Astrocyte (in vitro differentiated cells and primary cell): ENCODE measurements at regions not wholly inside any gene's neighbourhood (a gene's known extent, or its start where the extent isn't known, plus 50 kb on each side); places are given as distances from the start of the nearest gene placed in this dataset.

Experiments
- DNase-seq: peaks from one replicate; pipeline ENCODE4 v3.0.0-alpha.2; 2010; ENCODE audit warnings: low read depth
- FAIRE-seq: peaks from 2 replicates; lab custom pipeline; 2011; peaks lifted over from hg19 to GRCh38; lab: Jason Lieb, UNC
- H2AFZ ChIP-seq: 2 replicates; pipeline ENCODE4 v1.6.0; 2012; ENCODE audit warnings: low read depth, low read length, inconsistent platforms
- H3K27ac ChIP-seq: 2 replicates; pipeline ENCODE4 v1.5.1; 2011; ENCODE audit warnings: low read depth, low read length, inconsistent platforms
- H3K27me3 ChIP-seq: 2 replicates; pipeline ENCODE4 v1.6.0; 2011; ENCODE audit warnings: low read length, inconsistent platforms; ENCODE audit not compliant: insufficient read depth
- H3K36me3 ChIP-seq: 2 replicates; pipeline ENCODE4 v1.5.1; 2011; ENCODE audit warnings: low read length, inconsistent platforms; ENCODE audit not compliant: insufficient read depth
- H3K4me1 ChIP-seq: 2 replicates; pipeline ENCODE4 v1.5.1; 2011; ENCODE audit warnings: low read length, inconsistent platforms; ENCODE audit not compliant: insufficient read depth
- H3K4me2 ChIP-seq: 2 replicates; pipeline ENCODE4 v1.6.0; 2012; ENCODE audit warnings: low read length, inconsistent platforms
- H3K4me3 ChIP-seq: 2 replicates; pipeline ENCODE4 v1.5.1; 2011; ENCODE audit warnings: low read depth, mild to moderate bottlenecking, low read length, inconsistent platforms; ENCODE audit not compliant: insufficient read depth
- H3K79me2 ChIP-seq: 2 replicates; pipeline ENCODE4 v1.6.0; 2012; ENCODE audit warnings: mild to moderate bottlenecking, low read length, inconsistent platforms; ENCODE audit not compliant: insufficient read depth
- H3K9ac ChIP-seq: 2 replicates; pipeline ENCODE4 v1.6.0; 2012; ENCODE audit warnings: mild to moderate bottlenecking, low read length, inconsistent platforms
- H3K9me3 ChIP-seq: 2 replicates; pipeline ENCODE4 v1.5.1; 2012; ENCODE audit warnings: low read depth, mild to moderate bottlenecking, low read length, inconsistent platforms; ENCODE audit not compliant: insufficient read depth
- H4K20me1 ChIP-seq: 2 replicates; pipeline ENCODE4 v1.6.0; 2012; ENCODE audit warnings: low read length, inconsistent platforms; ENCODE audit not compliant: insufficient read depth
- H3K27ac Mint-ChIP-seq: one replicate; pipeline ENCODE4 v1.8.0; 2021; ENCODE audit warnings: mild to moderate bottlenecking, mixed read lengths; ENCODE audit not compliant: unreplicated experiment
- H3K27me3 Mint-ChIP-seq: one replicate; pipeline ENCODE4 v1.8.0; 2021; ENCODE audit warnings: low read depth, mixed read lengths; ENCODE audit not compliant: unreplicated experiment
- H3K36me3 Mint-ChIP-seq: one replicate; pipeline ENCODE4 v1.8.0; 2021; ENCODE audit warnings: low read depth, mixed read lengths; ENCODE audit not compliant: unreplicated experiment
- H3K4me1 Mint-ChIP-seq: one replicate; pipeline ENCODE4 v1.8.0; 2021; ENCODE audit warnings: low read depth, mixed read lengths; ENCODE audit not compliant: unreplicated experiment
- H3K4me3 Mint-ChIP-seq: one replicate; pipeline ENCODE4 v1.8.0; 2021; ENCODE audit warnings: mild to moderate bottlenecking, moderate library complexity, mixed read lengths; ENCODE audit not compliant: unreplicated experiment
- H3K9me3 Mint-ChIP-seq: one replicate; pipeline ENCODE4 v1.8.0; 2021; ENCODE audit warnings: mild to moderate bottlenecking, mixed read lengths; ENCODE audit not compliant: unreplicated experiment
- CTCF ChIP-seq: IDR thresholded peaks from 2 replicates; pipeline ENCODE4 v1.5.1; 2011; ENCODE audit warnings: low read depth, mild to moderate bottlenecking, inconsistent platforms, low read length, moderate library complexity; ENCODE audit not compliant: insufficient read depth
- EZH2 ChIP-seq: IDR thresholded peaks from 2 replicates; pipeline ENCODE4 v1.6.1; 2012; ENCODE audit warnings: mild to moderate bottlenecking, low read length, inconsistent platforms; ENCODE audit not compliant: insufficient read depth

GRCh38 chr3:163481738-163482137, 1596.6 kb downstream of the SI start:
- no peak for TF ChIP-seq EZH2
- TF ChIP-seq CTCF: no peak
- no peak for DNase-seq
- H3K27me3 Mint-ChIP-seq: no peaks in the 10 kb centered on the region
- Histone ChIP-seq H3K4me2 (no peak overlapping the region), H3K4me3 (no peak overlapping the region), H4K20me1 (no peaks in the 10 kb centered on the region), H3K36me3 (no peaks in the 10 kb centered on the region), H3K79me2 (no peaks in the 10 kb centered on the region), H3K27me3 (no peaks in the 10 kb centered on the region), H3K9ac (no peak overlapping the region), H3K9me3 (no peaks in the 10 kb centered on the region), H3K27ac (no peak overlapping the region), H3K4me1 (no peaks in the 10 kb centered on the region), H2AFZ (no peak overlapping the region)
- no peak overlapping the region for H3K4me3 Mint-ChIP-seq
- no peaks in the 10 kb centered on the region for H3K4me1 Mint-ChIP-seq
- FAIRE-seq: no peak
- no peak overlapping the region for H3K27ac Mint-ChIP-seq
- no peaks in the 10 kb centered on the region for H3K36me3 Mint-ChIP-seq
- peaks cover 3% of the 10 kb centered on the region for H3K9me3 Mint-ChIP-seq

GRCh38 chr3:163476179-163476578, 1602.1 kb downstream of the SI start:
- H3K9me3 ChIP-seq: no peaks in the 10 kb centered on the region
- H3K27me3 ChIP-seq: no peaks in the 10 kb centered on the region
- no peak overlapping the region for H3K9ac ChIP-seq
- H3K9me3 Mint-ChIP-seq: no peaks in the 10 kb centered on the region
- no peaks in the 10 kb centered on the region for H3K4me1 ChIP-seq
- TF ChIP-seq EZH2: no peak
- TF ChIP-seq CTCF: no peak
- H3K79me2 ChIP-seq: no peaks in the 10 kb centered on the region
- H2AFZ ChIP-seq: no peak overlapping the region
- no peaks in the 10 kb centered on the region for H4K20me1 ChIP-seq
- no peaks in the 10 kb centered on the region for H3K27me3 Mint-ChIP-seq
- H3K4me3 Mint-ChIP-seq: no peak overlapping the region
- no peaks in the 10 kb centered on the region for H3K4me1 Mint-ChIP-seq
- DNase-seq (no peak), FAIRE-seq (no peak)
- H3K27ac Mint-ChIP-seq: no peak overlapping the region
- H3K36me3 Mint-ChIP-seq: no peaks in the 10 kb centered on the region
- H3K36me3 ChIP-seq: no peaks in the 10 kb centered on the region
- no peak overlapping the region for H3K4me3 ChIP-seq
- H3K4me2 ChIP-seq: no peak overlapping the region
- no peak overlapping the region for H3K27ac ChIP-seq

- no peak overlapping the region for H3K27ac ChIP-seq
Measured at GRCh38 chr3:163474766-163475165, 1603.5 kb downstream of the SI start.

More at GRCh38 chr3:163474766-163475165, 1603.5 kb downstream of the SI start:
- no peaks in the 10 kb centered on the region for H4K20me1 ChIP-seq
- no peak overlapping the region for H3K4me2 ChIP-seq
- FAIRE-seq (no peak), DNase-seq (no peak)
- H3K4me3 ChIP-seq: no peak overlapping the region
- TF ChIP-seq EZH2: no peak
- no peak for TF ChIP-seq CTCF
- no peaks in the 10 kb centered on the region for H3K79me2 ChIP-seq
- no peak overlapping the region for H3K4me3 Mint-ChIP-seq
- no peak overlapping the region for H3K27ac Mint-ChIP-seq
- H3K4me1 Mint-ChIP-seq: no peaks in the 10 kb centered on the region
- no peaks in the 10 kb centered on the region for H3K9me3 ChIP-seq
- no peaks in the 10 kb centered on the region for H3K27me3 ChIP-seq
- no peak overlapping the region for H2AFZ ChIP-seq
- H3K36me3 ChIP-seq: no peaks in the 10 kb centered on the region
- no peak overlapping the region for H3K9ac ChIP-seq
- H3K4me1 ChIP-seq: no peaks in the 10 kb centered on the region
- no peaks in the 10 kb centered on the region for H3K9me3 Mint-ChIP-seq
- H3K36me3 Mint-ChIP-seq: no peaks in the 10 kb centered on the region
- H3K27me3 Mint-ChIP-seq: no peaks in the 10 kb centered on the region
